ENCODE measurements at regions not wholly inside any gene's neighbourhood (a gene's known extent, or its start where the extent isn't known, plus 50 kb on each side); places are given as distances from the start of the nearest gene placed in this dataset.

- TF ChIP-seq CTCF (IDR thresholded peaks at IDR 0.05 in 4 of 5, conservative IDR thresholded peaks at IDR 0.05 in 1 of 5) (no peak), POLR2A (IDR thresholded peaks at IDR 0.05) (no peak)
Observed at GRCh38 chr1:94769551-94769950, 50.6 kb upstream of the SLC44A3 start.
